ENCODE measurements at regions not wholly inside any gene's neighbourhood (a gene's known extent, or its start where the extent isn't known, plus 50 kb on each side); places are given as distances from the start of the nearest gene placed in this dataset.
"Not testable (repeated sequence)": the region's sequence is repeated elsewhere in the genome, so short reads cannot be mapped to it uniquely, and the experiment has no call there.

- Mint-ChIP-seq H3K36me3 (ENCODE audit: low read depth) (no peaks in the 10 kb centered on the region), H3K27ac (peak overlapping the region; percentile 14)
Observed at GRCh38 chr6:6998194-6998569, 109.6 kb upstream of the RREB1 start.

GRCh38 chr6:7000825-7001777, 106.7 kb upstream of the RREB1 start:
- Mint-ChIP-seq H3K4me3 (no peak overlapping the region), H3K27ac (no peak overlapping the region), H3K36me3 (ENCODE audit: low read depth) (no peaks in the 10 kb centered on the region), H3K4me1 (no peaks in the 10 kb centered on the region), H3K27me3 (peaks cover 40% of the 10 kb centered on the region)
- ATAC-seq (no peak), DNase-seq (no peak)
- no peaks in the 10 kb centered on the region for H3K9me3 ChIP-seq (ENCODE audit: control insufficient read depth, low read length, poor library complexity, severe bottlenecking)

More at GRCh38 chr6:6998194-6998569, 109.6 kb upstream of the RREB1 start:
- Mint-ChIP-seq H3K4me3 (no peak overlapping the region), H3K27me3 (peaks cover 20% of the 10 kb centered on the region), H3K4me1 (no peaks in the 10 kb centered on the region)
- DNase-seq (no peak), ATAC-seq (no peak)
- no peaks in the 10 kb centered on the region for H3K9me3 ChIP-seq (ENCODE audit: control insufficient read depth, low read length, poor library complexity, severe bottlenecking)

GRCh38 chr6:7003041-7003440, 104.7 kb upstream of the RREB1 start:
- ATAC-seq (no peak), DNase-seq (no peak)
- Mint-ChIP-seq H3K4me3 (no peak overlapping the region), H3K27ac (no peak overlapping the region), H3K4me1 (no peaks in the 10 kb centered on the region), H3K27me3 (peaks cover 36% of the 10 kb centered on the region), H3K36me3 (ENCODE audit: low read depth) (no peaks in the 10 kb centered on the region)
- no peaks in the 10 kb centered on the region for H3K9me3 ChIP-seq (ENCODE audit: control insufficient read depth, low read length, poor library complexity, severe bottlenecking)

GRCh38 chr6:7004581-7005297, 103.0 kb upstream of the RREB1 start:
- DNase-seq (no peak), ATAC-seq (no peak)
- H3K27me3 Mint-ChIP-seq: peaks cover 30% of the 10 kb centered on the region
- H3K4me1 Mint-ChIP-seq: no peaks in the 10 kb centered on the region
- no peak overlapping the region for H3K4me3 Mint-ChIP-seq
- H3K27ac Mint-ChIP-seq: no peak overlapping the region
- H3K36me3 Mint-ChIP-seq (ENCODE audit: low read depth): no peaks in the 10 kb centered on the region
- no peaks in the 10 kb centered on the region for H3K9me3 ChIP-seq (ENCODE audit: control insufficient read depth, low read length, poor library complexity, severe bottlenecking)

- no peak overlapping the region for H3K4me3 Mint-ChIP-seq
Observed at GRCh38 chr6:7006515-7007191, 101.1 kb upstream of the RREB1 start.

GRCh38 chr6:7008451-7008988, 99.2 kb upstream of the RREB1 start:
- Mint-ChIP-seq H3K36me3 (ENCODE audit: low read depth) (peaks cover 4% of the 10 kb centered on the region), H3K4me3 (no peak overlapping the region), H3K27me3 (peaks cover 33% of the 10 kb centered on the region), H3K4me1 (no peaks in the 10 kb centered on the region), H3K27ac (no peak overlapping the region)
- no peak for DNase-seq
- ATAC-seq: no peak
- H3K9me3 ChIP-seq (ENCODE audit: control insufficient read depth, low read length, poor library complexity, severe bottlenecking): no peaks in the 10 kb centered on the region

More at GRCh38 chr6:7006515-7007191, 101.1 kb upstream of the RREB1 start:
- H3K9me3 ChIP-seq (ENCODE audit: control insufficient read depth, low read length, poor library complexity, severe bottlenecking): no peaks in the 10 kb centered on the region
- Mint-ChIP-seq H3K36me3 (ENCODE audit: low read depth) (peaks cover 2% of the 10 kb centered on the region), H3K27me3 (peaks cover 31% of the 10 kb centered on the region), H3K27ac (no peak overlapping the region), H3K4me1 (no peaks in the 10 kb centered on the region)
- DNase-seq (no peak), ATAC-seq (no peak)

GRCh38 chr6:7016226-7016625, 91.5 kb upstream of the RREB1 start:
- no peaks in the 10 kb centered on the region for H3K4me1 Mint-ChIP-seq
- no peak overlapping the region for H3K27ac Mint-ChIP-seq

GRCh38 chr6:7021301-7021700, 86.5 kb upstream of the RREB1 start:
- H3K36me3 Mint-ChIP-seq (ENCODE audit: low read depth): peaks cover 4% of the 10 kb centered on the region
- no peaks in the 10 kb centered on the region for H3K4me1 Mint-ChIP-seq
- no peak overlapping the region for H3K4me3 Mint-ChIP-seq
- no peak for ATAC-seq
- DNase-seq: no peak
- H3K27ac Mint-ChIP-seq: no peak overlapping the region
- H3K9me3 ChIP-seq (ENCODE audit: control insufficient read depth, low read length, poor library complexity, severe bottlenecking): no peaks in the 10 kb centered on the region
- peaks cover 34% of the 10 kb centered on the region for H3K27me3 Mint-ChIP-seq

More at GRCh38 chr6:7016226-7016625, 91.5 kb upstream of the RREB1 start:
- Mint-ChIP-seq H3K36me3 (ENCODE audit: low read depth) (peaks cover 7% of the 10 kb centered on the region), H3K27me3 (peaks cover 29% of the 10 kb centered on the region), H3K4me3 (no peak overlapping the region)
- no peaks in the 10 kb centered on the region for H3K9me3 ChIP-seq (ENCODE audit: control insufficient read depth, low read length, poor library complexity, severe bottlenecking)
- ATAC-seq (no peak), DNase-seq (no peak)

GRCh38 chr6:7025861-7026260, 81.9 kb upstream of the RREB1 start:
- no peaks in the 10 kb centered on the region for H3K9me3 ChIP-seq (ENCODE audit: control insufficient read depth, low read length, poor library complexity, severe bottlenecking)
- no peak for DNase-seq
- Mint-ChIP-seq H3K36me3 (ENCODE audit: low read depth) (peaks cover 2% of the 10 kb centered on the region), H3K4me1 (no peaks in the 10 kb centered on the region), H3K27ac (no peak overlapping the region), H3K4me3 (no peak overlapping the region), H3K27me3 (peaks cover 44% of the 10 kb centered on the region)
- no peak for ATAC-seq

GRCh38 chr6:7028963-7029362, 78.8 kb upstream of the RREB1 start:
- not testable (repeated sequence) for H3K36me3 Mint-ChIP-seq (ENCODE audit: low read depth); H3K4me3 Mint-ChIP-seq; DNase-seq; H3K4me1 Mint-ChIP-seq; ATAC-seq; H3K9me3 ChIP-seq (ENCODE audit: control insufficient read depth, low read length, poor library complexity, severe bottlenecking); H3K27ac Mint-ChIP-seq
- peaks cover 44% of the 10 kb centered on the region for H3K27me3 Mint-ChIP-seq

- H3K36me3 Mint-ChIP-seq (ENCODE audit: low read depth); DNase-seq; ATAC-seq; H3K27ac Mint-ChIP-seq; H3K4me3 Mint-ChIP-seq; H3K4me1 Mint-ChIP-seq; H3K9me3 ChIP-seq (ENCODE audit: control insufficient read depth, low read length, poor library complexity, severe bottlenecking): not testable (repeated sequence)
- H3K27me3 Mint-ChIP-seq: peaks cover 33% of the 10 kb centered on the region
Observed at GRCh38 chr6:7030968-7031367, 76.8 kb upstream of the RREB1 start.

- no peak for DNase-seq
- no peak for ATAC-seq
- no peaks in the 10 kb centered on the region for H3K36me3 Mint-ChIP-seq (ENCODE audit: low read depth)
- no peak overlapping the region for H3K27ac Mint-ChIP-seq
- peaks cover 2% of the 10 kb centered on the region for H3K4me1 Mint-ChIP-seq
- no peaks in the 10 kb centered on the region for H3K9me3 ChIP-seq (ENCODE audit: control insufficient read depth, low read length, poor library complexity, severe bottlenecking)
- no peak overlapping the region for H3K4me3 Mint-ChIP-seq
- H3K27me3 Mint-ChIP-seq: peaks cover 21% of the 10 kb centered on the region
Observed at GRCh38 chr6:7033202-7033601, 74.6 kb upstream of the RREB1 start.

GRCh38 chr6:7034055-7034454, 73.7 kb upstream of the RREB1 start:
- DNase-seq (no peak), ATAC-seq (no peak)
- H3K36me3 Mint-ChIP-seq (ENCODE audit: low read depth): no peaks in the 10 kb centered on the region
- H3K27me3 Mint-ChIP-seq: peaks cover 19% of the 10 kb centered on the region
- no peak overlapping the region for H3K4me3 Mint-ChIP-seq
- no peaks in the 10 kb centered on the region for H3K9me3 ChIP-seq (ENCODE audit: control insufficient read depth, low read length, poor library complexity, severe bottlenecking)
- H3K27ac Mint-ChIP-seq: no peak overlapping the region
- peaks cover 2% of the 10 kb centered on the region for H3K4me1 Mint-ChIP-seq

All from T-helper 17 cell (primary cell).